Karpas-422 (cell line): ENCODE measurements at regions not wholly inside any gene's neighbourhood (a gene's known extent, or its start where the extent isn't known, plus 50 kb on each side); places are given as distances from the start of the nearest gene placed in this dataset.
A peak's percentile ranks its signal among the peaks of the same experiment; 100 is the strongest.

ENCODE experiments used
- DNase-seq: peaks from one replicate; pipeline ENCODE4 v3.0.0-alpha.2; 2015
- H2AFZ ChIP-seq: fragments of 200-600 bp; sonication (generic); 2 replicates; pipeline ENCODE4 v1.6.1; 2014; ENCODE audit warnings: antibody characterized with exemption, low read length, mixed read lengths
- H3K27ac ChIP-seq: fragments of 200-600 bp; sonication (generic); 2 replicates; pipeline ENCODE4 v1.5.1; 2014; ENCODE audit warnings: mild to moderate bottlenecking, low read length, moderate library complexity
- H3K27me3 ChIP-seq: fragments of 200-600 bp; sonication (generic); 2 replicates; pipeline ENCODE4 v1.6.1; 2014; ENCODE audit warnings: low read length, mixed read lengths
- H3K36me3 ChIP-seq: fragments of 200-600 bp; sonication (generic); 2 replicates; pipeline ENCODE4 v1.6.1; 2014; ENCODE audit warnings: low read length, mixed read lengths; ENCODE audit not compliant: insufficient read depth
- H3K4me1 ChIP-seq: fragments of 200-600 bp; sonication (generic); 2 replicates; pipeline ENCODE4 v1.6.1; 2014; ENCODE audit warnings: mild to moderate bottlenecking, low read length, mixed read lengths
- H3K4me2 ChIP-seq: fragments of 200-600 bp; sonication (generic); 2 replicates; pipeline ENCODE4 v1.6.1; 2014; ENCODE audit warnings: low read length, low read depth, mild to moderate bottlenecking; ENCODE audit not compliant: poor library complexity, severe bottlenecking
- H3K4me3 ChIP-seq: fragments of 200-600 bp; sonication (generic); 2 replicates; pipeline ENCODE4 v1.5.1; 2014; ENCODE audit warnings: mild to moderate bottlenecking, antibody characterized with exemption, low read length, mixed read lengths
- H3K79me2 ChIP-seq: fragments of 200-600 bp; sonication (generic); 2 replicates; pipeline ENCODE4 v1.6.1; 2014; ENCODE audit warnings: mild to moderate bottlenecking, low read length, mixed read lengths
- H3K9ac ChIP-seq: fragments of 200-600 bp; sonication (generic); 2 replicates; pipeline ENCODE4 v1.6.0; 2014; ENCODE audit warnings: low read length
- H3K9me2 ChIP-seq: fragments of 200-600 bp; sonication (generic), shearing (Covaris generic); replicated peaks from 2 replicates; pipeline ENCODE4 v1.6.0; 2014; ENCODE audit warnings: mild to moderate bottlenecking, low read length, moderate library complexity; ENCODE audit not compliant: insufficient read depth
- H3K9me3 ChIP-seq: fragments of 300-700, 200-600 bp; sonication (generic); 2 replicates; pipeline ENCODE4 v1.6.1; 2014; ENCODE audit warnings: low read length, mixed read lengths
- H4K20me1 ChIP-seq: fragments of 200-600 bp; sonication (generic); 2 replicates; pipeline ENCODE4 v1.6.1; 2014; ENCODE audit warnings: mild to moderate bottlenecking, antibody characterized with exemption, low read length, low read depth; ENCODE audit not compliant: insufficient read depth

DNA sequence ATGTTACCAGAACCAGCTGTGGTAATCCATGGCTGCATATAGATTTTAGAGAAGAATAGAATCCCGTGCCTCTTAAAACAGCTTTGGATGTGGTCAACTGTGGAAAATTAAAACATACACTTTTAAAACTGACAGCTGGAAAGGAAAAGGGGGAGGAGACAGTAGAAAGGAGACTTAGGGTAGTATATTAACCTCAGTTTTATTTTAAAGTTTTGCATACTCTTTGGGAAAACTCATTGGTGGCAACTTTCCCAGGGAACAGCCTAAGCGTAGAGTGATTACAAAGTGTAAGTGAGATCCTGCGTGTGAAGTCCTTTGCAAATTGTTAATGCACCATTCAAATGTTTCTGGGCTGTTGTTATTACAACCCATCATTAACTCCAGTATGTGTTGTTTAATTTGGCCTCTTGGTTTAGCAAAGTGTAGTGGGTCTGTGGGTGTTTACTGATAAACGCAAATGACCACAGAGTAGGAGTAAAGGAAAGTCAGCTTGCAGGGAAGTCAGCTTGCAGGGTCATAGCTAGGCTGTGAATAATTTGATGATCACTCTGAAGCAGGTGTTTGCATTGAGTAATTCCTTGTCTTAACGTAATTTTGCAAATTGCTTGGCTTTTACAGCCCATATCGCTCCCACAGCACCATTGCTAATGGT, 88.0 kb upstream of the DBX1 start:
- Histone ChIP-seq H3K27ac (no peak overlapping the region), H3K9me3 (no peaks in the 10 kb centered on the region), H4K20me1 (no peaks in the 10 kb centered on the region), H3K9me2 (no peaks in the 10 kb centered on the region), H3K9ac (no peak overlapping the region), H3K4me3 (no peak overlapping the region), H3K27me3 (no peaks in the 10 kb centered on the region), H2AFZ (no peak overlapping the region), H3K79me2 (no peaks in the 10 kb centered on the region), H3K4me2 (no peak overlapping the region), H3K4me1 (no peaks in the 10 kb centered on the region), H3K36me3 (no peaks in the 10 kb centered on the region)
- DNase-seq: no peak

DNA sequence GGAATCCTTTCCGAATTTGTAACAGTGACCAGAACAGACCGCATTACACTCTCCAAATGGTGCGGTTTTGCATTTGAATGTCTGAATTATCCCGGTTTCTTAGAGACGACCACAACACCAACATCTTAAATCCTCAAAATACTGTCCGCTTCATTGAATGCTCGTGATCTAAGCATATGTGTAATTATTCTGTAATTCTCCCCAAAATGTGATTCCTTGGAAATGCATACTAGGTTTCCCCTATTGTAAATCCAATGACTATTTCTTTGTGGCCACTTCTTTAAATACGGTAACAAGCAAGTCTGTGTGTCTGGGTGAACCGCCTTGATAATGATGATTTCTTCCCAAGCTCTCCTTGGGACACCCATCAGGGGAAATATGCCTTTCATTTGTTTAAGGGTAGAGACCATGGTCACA, 87.3 kb upstream of the DBX1 start:
- no peaks in the 10 kb centered on the region for H3K36me3 ChIP-seq
- no peaks in the 10 kb centered on the region for H3K27me3 ChIP-seq
- no peaks in the 10 kb centered on the region for H3K9me3 ChIP-seq
- H3K4me1 ChIP-seq: no peaks in the 10 kb centered on the region
- H4K20me1 ChIP-seq: no peaks in the 10 kb centered on the region
- H2AFZ ChIP-seq: no peak overlapping the region
- no peak overlapping the region for H3K27ac ChIP-seq
- no peaks in the 10 kb centered on the region for H3K79me2 ChIP-seq
- H3K9ac ChIP-seq: no peak overlapping the region
- DNase-seq: no peak
- no peak overlapping the region for H3K4me2 ChIP-seq
- H3K9me2 ChIP-seq: no peaks in the 10 kb centered on the region
- H3K4me3 ChIP-seq: no peak overlapping the region

DNA sequence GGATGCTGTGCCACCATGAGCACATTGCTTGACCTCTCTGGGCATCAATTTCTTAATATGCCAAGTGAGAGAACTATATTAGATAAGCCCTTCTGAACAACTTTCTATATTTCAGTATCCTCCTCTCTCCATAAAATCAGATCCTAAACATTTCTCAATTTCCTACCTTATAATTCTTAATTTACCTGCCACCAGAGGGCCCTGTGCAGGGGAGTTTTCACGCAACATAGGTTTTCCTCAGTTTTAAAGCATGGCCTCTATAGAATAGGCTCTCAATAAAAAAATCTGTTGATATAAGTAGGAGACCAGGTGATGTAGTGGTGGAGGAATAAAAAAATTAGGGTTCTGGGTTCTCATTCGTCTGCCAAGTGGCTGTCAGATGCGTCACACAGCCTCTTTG, 83.7 kb upstream of the DBX1 start:
- H4K20me1 ChIP-seq: no peaks in the 10 kb centered on the region
- DNase-seq: peak; percentile 47
- no peak overlapping the region for H3K4me2 ChIP-seq
- no peaks in the 10 kb centered on the region for H3K27me3 ChIP-seq
- H3K27ac ChIP-seq: no peak overlapping the region
- no peak overlapping the region for H2AFZ ChIP-seq
- no peaks in the 10 kb centered on the region for H3K9me2 ChIP-seq
- no peak overlapping the region for H3K9ac ChIP-seq
- no peaks in the 10 kb centered on the region for H3K4me1 ChIP-seq
- H3K4me3 ChIP-seq: no peak overlapping the region
- no peaks in the 10 kb centered on the region for H3K9me3 ChIP-seq
- no peaks in the 10 kb centered on the region for H3K79me2 ChIP-seq
- H3K36me3 ChIP-seq: no peaks in the 10 kb centered on the region

DNA sequence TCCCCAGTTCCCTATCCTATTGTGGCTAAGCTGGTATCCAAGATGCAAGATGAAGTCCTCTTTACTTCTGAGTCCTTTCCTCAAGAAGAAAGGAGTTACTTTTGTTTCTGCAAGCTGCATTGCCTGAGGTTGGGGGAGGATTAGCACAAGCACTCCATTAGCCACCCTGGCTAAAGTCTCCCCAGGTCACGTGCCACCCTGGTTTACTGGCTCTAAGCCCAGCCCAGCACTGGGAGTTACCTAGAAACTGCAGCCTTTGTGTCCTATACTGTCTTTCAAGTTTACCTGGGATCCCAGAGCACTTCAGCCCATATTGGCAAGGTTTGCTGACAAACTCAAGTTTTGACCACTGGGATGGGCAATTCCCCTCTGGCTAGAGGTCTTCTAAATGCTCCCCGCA, 78.4 kb upstream of the DBX1 start:
- H3K79me2 ChIP-seq: no peaks in the 10 kb centered on the region
- no peak overlapping the region for H3K27ac ChIP-seq
- no peaks in the 10 kb centered on the region for H3K9me2 ChIP-seq
- H3K4me1 ChIP-seq: no peaks in the 10 kb centered on the region
- no peak overlapping the region for H3K4me2 ChIP-seq
- H3K4me3 ChIP-seq: no peak overlapping the region
- no peak for DNase-seq
- H3K9me3 ChIP-seq: no peaks in the 10 kb centered on the region
- no peak overlapping the region for H2AFZ ChIP-seq
- H3K36me3 ChIP-seq: no peaks in the 10 kb centered on the region
- H4K20me1 ChIP-seq: no peaks in the 10 kb centered on the region
- H3K9ac ChIP-seq: no peak overlapping the region
- H3K27me3 ChIP-seq: no peaks in the 10 kb centered on the region

DNA sequence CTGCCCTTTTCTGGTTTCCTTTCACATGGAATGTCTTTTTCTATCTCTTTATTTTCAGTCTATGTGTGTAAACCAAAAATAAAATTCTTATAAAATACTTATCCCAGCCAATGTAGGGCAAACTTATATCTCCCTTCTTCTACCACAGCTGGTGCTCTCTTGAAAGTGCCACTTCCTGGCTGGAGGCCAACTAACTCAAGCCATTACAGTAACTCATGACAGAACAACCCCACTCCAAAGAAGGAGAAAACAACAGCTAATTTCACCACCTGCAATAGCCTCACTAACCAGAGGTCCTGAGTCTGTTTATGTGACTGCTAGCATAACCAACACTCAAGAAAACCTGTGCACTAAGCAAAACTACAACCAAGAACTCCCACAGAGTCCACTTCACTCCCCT, 74.9 kb upstream of the DBX1 start:
- no peaks in the 10 kb centered on the region for H3K79me2 ChIP-seq
- DNase-seq: no peak
- H3K27ac ChIP-seq: no peak overlapping the region
- H3K9me3 ChIP-seq: no peaks in the 10 kb centered on the region
- no peaks in the 10 kb centered on the region for H4K20me1 ChIP-seq
- no peak overlapping the region for H2AFZ ChIP-seq
- no peak overlapping the region for H3K4me2 ChIP-seq
- H3K36me3 ChIP-seq: no peaks in the 10 kb centered on the region
- H3K4me1 ChIP-seq: no peaks in the 10 kb centered on the region
- no peaks in the 10 kb centered on the region for H3K9me2 ChIP-seq
- H3K4me3 ChIP-seq: no peak overlapping the region
- no peaks in the 10 kb centered on the region for H3K27me3 ChIP-seq
- no peak overlapping the region for H3K9ac ChIP-seq

DNA sequence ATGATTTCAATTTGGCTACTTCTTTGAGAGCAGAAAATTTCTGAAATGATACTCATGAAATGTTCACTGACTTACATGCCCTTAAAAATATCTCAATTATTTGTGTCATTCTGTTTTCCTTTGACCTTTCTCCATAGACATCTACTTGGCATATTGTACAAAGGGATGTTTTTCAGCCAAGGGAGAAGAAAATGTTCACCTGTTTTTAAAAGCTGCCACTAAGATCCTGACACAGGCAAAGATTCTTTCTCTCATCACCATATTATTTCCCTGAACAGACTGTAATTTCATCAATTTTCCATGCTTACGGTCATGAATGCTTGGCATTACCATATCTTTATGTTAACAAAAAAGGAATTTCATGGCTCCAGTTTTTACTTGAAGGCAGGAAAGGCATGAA, 67.4 kb upstream of the DBX1 start:
- no peak for DNase-seq
- Histone ChIP-seq H3K79me2 (no peaks in the 10 kb centered on the region), H3K36me3 (no peaks in the 10 kb centered on the region), H2AFZ (no peak overlapping the region), H4K20me1 (no peaks in the 10 kb centered on the region), H3K4me3 (no peak overlapping the region), H3K9ac (no peak overlapping the region), H3K9me3 (no peaks in the 10 kb centered on the region), H3K4me2 (no peak overlapping the region), H3K27me3 (no peaks in the 10 kb centered on the region), H3K27ac (no peak overlapping the region), H3K4me1 (no peaks in the 10 kb centered on the region), H3K9me2 (no peaks in the 10 kb centered on the region)

DNA sequence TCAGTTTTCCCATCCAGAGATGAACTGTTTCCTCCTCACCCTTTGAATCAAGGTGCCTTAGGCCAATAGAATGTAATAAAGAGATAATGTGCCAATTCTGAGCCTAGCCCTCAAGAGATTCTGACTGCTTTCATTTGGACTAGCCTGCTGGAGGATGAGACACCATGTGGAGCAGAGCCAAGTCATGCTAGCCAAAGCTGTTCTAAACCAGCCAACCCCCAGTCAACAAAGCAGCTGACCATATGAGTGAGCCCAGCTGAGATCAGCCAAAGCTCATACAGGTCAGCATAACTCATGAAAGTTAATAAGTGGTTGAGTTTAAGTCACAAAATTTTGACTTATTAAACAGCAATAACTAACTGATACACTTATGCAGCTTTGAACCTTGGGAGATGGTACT, 66.7 kb upstream of the DBX1 start:
- Histone ChIP-seq H3K36me3 (no peaks in the 10 kb centered on the region), H3K9me3 (no peaks in the 10 kb centered on the region), H3K4me2 (no peak overlapping the region), H3K27me3 (no peaks in the 10 kb centered on the region), H3K9me2 (no peaks in the 10 kb centered on the region), H2AFZ (no peak overlapping the region), H3K4me3 (no peak overlapping the region), H3K79me2 (no peaks in the 10 kb centered on the region), H4K20me1 (no peaks in the 10 kb centered on the region), H3K27ac (no peak overlapping the region), H3K9ac (no peak overlapping the region), H3K4me1 (no peaks in the 10 kb centered on the region)
- no peak for DNase-seq

DNA sequence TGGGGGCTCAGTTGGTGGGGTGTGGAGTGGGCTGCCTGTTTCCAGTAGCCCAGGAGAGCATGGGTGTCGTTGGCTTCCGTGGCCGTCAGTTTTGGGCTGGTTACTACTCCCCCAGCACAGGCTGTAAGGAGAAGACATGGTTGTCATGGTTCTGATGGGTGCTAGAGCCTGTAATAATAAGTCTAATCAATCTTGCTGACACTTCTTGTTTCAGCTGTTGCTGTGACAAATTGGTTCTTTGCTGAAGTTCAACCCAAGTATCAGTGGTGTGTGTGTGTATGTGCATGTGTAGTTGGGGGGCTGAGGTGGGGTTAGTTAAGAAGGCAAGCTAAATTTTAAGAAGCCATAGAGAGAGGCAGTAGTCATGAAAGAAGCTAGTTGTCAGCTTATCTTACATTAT, 61.3 kb upstream of the DBX1 start:
- H3K27me3 ChIP-seq: no peaks in the 10 kb centered on the region
- no peak for DNase-seq
- H4K20me1 ChIP-seq: no peaks in the 10 kb centered on the region
- H2AFZ ChIP-seq: no peak overlapping the region
- no peak overlapping the region for H3K4me2 ChIP-seq
- H3K9ac ChIP-seq: no peak overlapping the region
- no peaks in the 10 kb centered on the region for H3K79me2 ChIP-seq
- no peak overlapping the region for H3K27ac ChIP-seq
- no peaks in the 10 kb centered on the region for H3K9me3 ChIP-seq
- H3K4me1 ChIP-seq: no peaks in the 10 kb centered on the region
- no peak overlapping the region for H3K4me3 ChIP-seq
- no peaks in the 10 kb centered on the region for H3K9me2 ChIP-seq
- no peaks in the 10 kb centered on the region for H3K36me3 ChIP-seq

DNA sequence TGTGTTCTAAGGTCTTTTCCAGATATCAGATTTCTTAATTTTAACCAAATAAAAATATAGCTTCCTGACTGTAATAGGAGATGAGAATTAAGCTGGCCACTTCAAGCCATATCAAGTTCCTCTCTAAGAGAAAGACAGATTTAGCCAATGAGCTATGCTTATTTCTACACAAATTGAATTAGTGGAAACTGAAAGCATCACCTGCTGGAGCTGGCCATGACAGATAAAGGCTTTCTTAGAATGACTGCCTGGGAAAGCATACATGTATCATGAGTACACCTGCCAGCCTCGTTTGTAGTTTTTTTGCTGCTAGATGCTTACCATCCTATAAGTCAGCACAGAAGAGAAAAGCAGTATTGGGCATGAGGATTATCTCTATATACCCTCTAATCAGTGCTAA, 53.5 kb upstream of the DBX1 start:
- H4K20me1 ChIP-seq: no peaks in the 10 kb centered on the region
- H3K79me2 ChIP-seq: no peaks in the 10 kb centered on the region
- no peak overlapping the region for H3K4me2 ChIP-seq
- H3K36me3 ChIP-seq: no peaks in the 10 kb centered on the region
- no peak for DNase-seq
- H2AFZ ChIP-seq: no peak overlapping the region
- no peak overlapping the region for H3K9ac ChIP-seq
- H3K9me3 ChIP-seq: no peaks in the 10 kb centered on the region
- no peaks in the 10 kb centered on the region for H3K4me1 ChIP-seq
- no peak overlapping the region for H3K4me3 ChIP-seq
- H3K27ac ChIP-seq: no peak overlapping the region
- H3K9me2 ChIP-seq: no peaks in the 10 kb centered on the region
- no peaks in the 10 kb centered on the region for H3K27me3 ChIP-seq
